HepG2 (cell line): ENCODE measurements at regions not wholly inside any gene's neighbourhood (a gene's known extent, or its start where the extent isn't known, plus 50 kb on each side); places are given as distances from the start of the nearest gene placed in this dataset.

Experiments
- DNMT3B ChIP-seq: conservative IDR thresholded peaks from 2 replicates; pipeline ENCODE4 v1.6.1; 2016; ENCODE audit warnings: missing biosample characterization, control low read depth
- ELK4 ChIP-seq: sonication (generic); formaldehyde crosslinking; IDR thresholded peaks from 2 replicates; pipeline ENCODE4 v1.9.0; 2021; ENCODE audit warnings: missing genetic modification reagents, borderline replicate concordance
- HMGXB4 ChIP-seq, 2 experiments: sonication (generic) in 1 of 2; formaldehyde crosslinking in 1 of 2; IDR thresholded peaks; 2 replicates each; pipeline versions ENCODE4 v1.4.0 to v1.6.1; 2018 to 2020; ENCODE audit warnings: missing genetic modification reagents in 2 of 2, borderline replicate concordance in 1 of 2, low read depth in 1 of 2, mild to moderate bottlenecking in 1 of 2, missing biosample characterization in 1 of 2
- IRF9 ChIP-seq: sonication (generic); formaldehyde crosslinking; IDR thresholded peaks from 2 replicates; pipeline ENCODE4 v1.8.0; 2022; ENCODE audit warnings: missing genetic modification reagents, mild to moderate bottlenecking, borderline replicate concordance
- RFX3 ChIP-seq: IDR thresholded peaks from 2 replicates; pipeline ENCODE4 v1.6.1; 2016; ENCODE audit warnings: missing biosample characterization, missing genetic modification reagents
- SP4 ChIP-seq: sonication (generic); formaldehyde crosslinking; IDR thresholded peaks from 2 replicates; pipeline ENCODE4 v1.8.1; 2023; ENCODE audit warnings: mild to moderate bottlenecking, missing genetic modification reagents
- TARDBP ChIP-seq: sonication (generic); formaldehyde crosslinking; IDR thresholded peaks from 2 replicates; pipeline ENCODE4 v1.8.0; 2022; ENCODE audit warnings: mild to moderate bottlenecking, missing genetic modification reagents
- ZNF687 ChIP-seq: sonication (generic); formaldehyde crosslinking; IDR thresholded peaks from 2 replicates; pipeline ENCODE4 v1.5.1; 2020; ENCODE audit warnings: mild to moderate bottlenecking, missing genetic modification reagents, moderate library complexity

- TF ChIP-seq TARDBP (CRISPR knock-in tag) (no peak), SP4 (no peak), RFX3 (CRISPR knock-in tag) (no peak), DNMT3B (no peak), ELK4 (CRISPR knock-in tag) (no peak), ZNF687 (CRISPR knock-in tag) (no peak), IRF9 (no peak), HMGXB4 (CRISPR knock-in tag; IDR thresholded peaks at IDR 0.05; ENCODE audit: borderline replicate concordance in 1 of 2, low read depth in 1 of 2) (no peak)
- TF ChIP-seq, all 625 proteins: peak for 0
Measured at GRCh38 chr11:95406271-95406670, 175.3 kb upstream of the SESN3 start (continued).
